ENCODE measurements at regions not wholly inside any gene's neighbourhood (a gene's known extent, or its start where the extent isn't known, plus 50 kb on each side); places are given as distances from the start of the nearest gene placed in this dataset.

DNA sequence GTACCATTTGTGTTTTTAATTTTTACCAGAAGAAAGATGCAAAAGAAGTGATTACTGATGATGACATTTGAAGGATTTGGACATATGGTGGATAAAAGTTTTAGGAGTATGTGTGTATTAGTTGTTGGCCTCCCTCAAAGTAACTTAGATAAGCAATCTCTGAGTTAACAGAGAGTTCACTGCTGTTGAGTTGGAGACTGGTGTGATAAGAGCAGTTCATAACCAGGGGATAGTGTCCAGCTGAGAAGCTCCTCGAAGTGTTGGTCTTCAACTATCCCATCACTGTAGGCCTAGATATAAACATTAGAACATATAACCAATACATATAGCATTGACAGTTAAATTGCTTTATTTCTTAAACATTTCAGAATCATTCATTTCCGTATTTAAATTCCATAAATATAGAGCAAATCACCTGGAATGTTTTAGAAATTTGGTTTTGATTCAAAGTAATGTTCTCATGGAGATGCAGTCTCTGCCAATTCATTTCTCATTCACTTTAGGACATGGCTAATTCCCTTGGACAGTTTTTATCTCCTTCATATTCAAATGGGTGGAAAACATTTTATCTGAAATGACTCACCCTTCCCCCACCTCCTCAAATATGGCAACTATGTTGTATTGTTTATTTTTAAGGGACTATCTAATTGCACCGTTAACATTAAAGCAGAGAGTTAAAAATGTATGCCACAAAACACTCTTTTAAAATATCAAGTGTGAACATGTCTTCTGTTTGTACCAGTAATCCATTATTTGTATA, 136.8 kb upstream of the SLC4A4 start:
- Histone ChIP-seq H3K36me3 (no peaks in the 10 kb centered on the region), H3K27me3 (no peaks in the 10 kb centered on the region), H3K27ac (no peak overlapping the region), H3K4me1 (peaks cover 0 to 16% (median 3%) of the 10 kb centered on the region in 12 donors), H3K9me3 (no peaks in the 10 kb centered on the region), H3K4me3 (no peak overlapping the region)
- DNase-seq (no peak), ATAC-seq (no peak)
- TF ChIP-seq, protein P1, sequence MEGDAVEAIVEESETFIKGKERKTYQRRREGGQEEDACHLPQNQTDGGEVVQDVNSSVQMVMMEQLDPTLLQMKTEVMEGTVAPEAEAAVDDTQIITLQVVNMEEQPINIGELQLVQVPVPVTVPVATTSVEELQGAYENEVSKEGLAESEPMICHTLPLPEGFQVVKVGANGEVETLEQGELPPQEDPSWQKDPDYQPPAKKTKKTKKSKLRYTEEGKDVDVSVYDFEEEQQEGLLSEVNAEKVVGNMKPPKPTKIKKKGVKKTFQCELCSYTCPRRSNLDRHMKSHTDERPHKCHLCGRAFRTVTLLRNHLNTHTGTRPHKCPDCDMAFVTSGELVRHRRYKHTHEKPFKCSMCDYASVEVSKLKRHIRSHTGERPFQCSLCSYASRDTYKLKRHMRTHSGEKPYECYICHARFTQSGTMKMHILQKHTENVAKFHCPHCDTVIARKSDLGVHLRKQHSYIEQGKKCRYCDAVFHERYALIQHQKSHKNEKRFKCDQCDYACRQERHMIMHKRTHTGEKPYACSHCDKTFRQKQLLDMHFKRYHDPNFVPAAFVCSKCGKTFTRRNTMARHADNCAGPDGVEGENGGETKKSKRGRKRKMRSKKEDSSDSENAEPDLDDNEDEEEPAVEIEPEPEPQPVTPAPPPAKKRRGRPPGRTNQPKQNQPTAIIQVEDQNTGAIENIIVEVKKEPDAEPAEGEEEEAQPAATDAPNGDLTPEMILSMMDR (IDR thresholded peaks at IDR 0.05) = no peak
- TF ChIP-seq POLR2A (IDR thresholded peaks at IDR 0.05) = no peak
- 42 to 52% (median 48%) methylated on average over 3 of the region's 3 CpGs for WGBS, 4 donors
- intact Hi-C loops (cut with DNase I) = no loop called here

DNA sequence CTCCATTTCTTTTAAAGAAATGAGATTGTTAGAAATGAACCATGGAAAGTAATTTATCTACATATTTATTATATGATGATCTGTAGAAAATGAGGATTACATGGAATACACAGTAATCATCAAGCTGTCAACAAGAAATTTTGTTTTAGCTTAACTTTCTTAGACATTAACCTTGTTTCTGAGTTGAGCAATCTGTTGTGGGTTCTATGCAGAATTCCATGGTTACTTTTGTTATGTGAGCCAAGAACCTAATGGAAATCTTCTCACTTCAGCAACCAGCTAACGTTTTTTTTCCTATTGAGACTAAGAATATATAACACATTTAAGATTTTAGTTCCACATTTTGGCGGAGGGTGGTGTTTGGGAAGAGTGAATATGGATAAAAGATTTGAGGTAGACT, 136.1 kb upstream of the SLC4A4 start:
- Histone ChIP-seq H3K9me3 (no peaks in the 10 kb centered on the region), H3K27me3 (no peaks in the 10 kb centered on the region), H3K4me1 (peaks cover 0 to 16% (median 3%) of the 10 kb centered on the region in 12 donors), H3K36me3 (no peaks in the 10 kb centered on the region), H3K4me3 (no peak overlapping the region), H3K27ac (no peak overlapping the region)
- DNase-seq (no peak), ATAC-seq (no peak)
- intact Hi-C loops (cut with DNase I) = no loop called here
- TF ChIP-seq POLR2A (IDR thresholded peaks at IDR 0.05) = no peak
- TF ChIP-seq, protein P1 (IDR thresholded peaks at IDR 0.05) = no peak
- WGBS, 4 donors = 52 to 67% (median 61%) methylated on average over 2 of the region's 2 CpGs

DNA sequence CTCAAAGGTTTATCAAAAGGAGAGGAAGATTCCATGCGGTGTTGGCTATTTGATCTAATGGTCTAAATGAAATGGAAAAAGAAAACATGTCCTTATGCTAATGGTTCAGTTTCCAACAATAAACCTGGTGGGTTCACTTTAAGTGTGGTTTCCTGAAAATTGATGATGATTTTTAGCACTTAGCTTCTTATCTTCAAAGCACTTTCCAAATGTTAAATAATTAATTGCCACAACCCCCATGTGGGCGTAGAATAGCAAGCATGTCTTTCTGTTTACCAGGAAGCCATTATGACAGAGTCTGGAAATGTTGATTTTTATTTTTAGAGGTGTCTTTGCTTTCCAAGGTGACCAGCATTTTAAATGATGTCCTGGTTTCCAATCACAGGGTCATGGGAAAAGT, 134.8 kb upstream of the SLC4A4 start:
- Histone ChIP-seq H3K27ac (no peak overlapping the region), H3K9me3 (no peaks in the 10 kb centered on the region), H3K36me3 (no peaks in the 10 kb centered on the region), H3K4me3 (no peak overlapping the region), H3K4me1 (peaks cover 0 to 22% (median 4%) of the 10 kb centered on the region in 12 donors), H3K27me3 (no peaks in the 10 kb centered on the region)
- TF ChIP-seq POLR2A (IDR thresholded peaks at IDR 0.05) = no peak
- TF ChIP-seq, protein P1 (IDR thresholded peaks at IDR 0.05) = no peak
- WGBS, 4 donors = 59 to 90% (median 79%) methylated on average over 2 of the region's 2 CpGs
- intact Hi-C loops (cut with DNase I) = no loop called here
- ATAC-seq (no peak), DNase-seq (no peak)

- Histone ChIP-seq H3K9me3 (no peaks in the 10 kb centered on the region), H3K27ac (no peak overlapping the region), H3K4me3 (no peak overlapping the region), H3K4me1 (peaks cover 0 to 36% (median 11%) of the 10 kb centered on the region in 12 donors), H3K27me3 (no peaks in the 10 kb centered on the region), H3K36me3 (no peaks in the 10 kb centered on the region)
- no peak for DNase-seq
- intact Hi-C loops (cut with DNase I) = no loop called here
- 78 to 89% (median 83%) methylated on average over 3 of the region's 3 CpGs for WGBS, 4 donors
- no peak for ATAC-seq
- no peak for TF ChIP-seq POLR2A (IDR thresholded peaks at IDR 0.05)
- TF ChIP-seq, protein P1 (IDR thresholded peaks at IDR 0.05) = no peak
These were observed 132.1 kb upstream of the SLC4A4 start for GRCh38 chr4:71206763-71207162.
